ENCODE measurements at regions not wholly inside any gene's neighbourhood (a gene's known extent, or its start where the extent isn't known, plus 50 kb on each side); places are given as distances from the start of the nearest gene placed in this dataset.
"Not testable (repeated sequence)": the region's sequence is repeated elsewhere in the genome, so short reads cannot be mapped to it uniquely, and the experiment has no call there.

GRCh38 chr2:208784774-208785173, 378.2 kb downstream of the PTH2R start:
- not testable (repeated sequence) for H3K4me3 ChIP-seq (ENCODE audit: insufficient read depth, low read depth, low read length); H3K27me3 ChIP-seq (ENCODE audit: control insufficient read depth, insufficient read depth, low read length); DNase-seq; H3K36me3 ChIP-seq (replicated peaks; ENCODE audit: control insufficient read depth, insufficient read depth, low read length)

DNA sequence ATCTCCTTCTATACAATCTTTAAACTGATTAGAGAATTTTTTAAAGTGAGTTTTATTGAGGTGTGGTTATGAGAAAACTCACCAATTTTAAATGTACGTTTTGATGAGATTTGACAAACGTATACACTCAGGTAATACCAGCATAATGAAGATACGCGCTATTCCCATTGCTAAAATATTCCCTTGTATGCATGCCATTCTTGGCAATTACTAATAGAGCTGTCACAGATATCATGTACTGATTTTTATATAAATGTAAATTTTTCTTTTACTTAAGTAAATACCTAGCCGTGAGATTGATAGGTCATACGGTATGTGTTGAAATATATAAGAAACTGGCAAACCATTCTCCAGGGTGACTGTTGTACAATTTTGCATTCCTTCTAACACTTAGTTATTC, 384.7 kb downstream of the PTH2R start:
- Histone ChIP-seq H3K4me3 (ENCODE audit: insufficient read depth, low read depth, low read length) (no peak overlapping the region), H3K27me3 (ENCODE audit: control insufficient read depth, insufficient read depth, low read length) (no peaks in the 10 kb centered on the region)
- DNase-seq: no peak

DNA sequence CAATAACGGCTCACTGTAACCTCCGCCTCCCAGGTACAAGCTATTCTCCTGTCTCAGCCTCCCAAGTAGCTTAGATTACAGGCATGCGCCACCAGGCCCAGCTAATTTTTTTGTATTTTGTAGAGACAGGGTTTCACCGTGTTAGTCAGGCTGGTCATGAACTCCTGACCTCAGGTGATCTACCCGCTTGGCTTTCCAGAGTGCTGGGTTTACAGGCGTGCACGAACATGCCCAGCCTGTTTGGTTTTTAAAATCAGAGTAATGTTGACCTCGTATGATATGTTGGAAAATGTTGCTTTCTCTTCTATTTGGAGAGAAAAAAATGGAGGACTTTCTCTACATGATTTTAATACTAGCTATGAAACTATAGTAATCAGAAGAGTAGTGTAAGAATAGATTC, 386.2 kb downstream of the PTH2R start:
- H3K27me3 ChIP-seq (ENCODE audit: control insufficient read depth, insufficient read depth, low read length): no peaks in the 10 kb centered on the region
- no peaks in the 10 kb centered on the region for H3K36me3 ChIP-seq (replicated peaks; ENCODE audit: control insufficient read depth, insufficient read depth, low read length)
- no peak for DNase-seq
- H3K4me3 ChIP-seq (ENCODE audit: insufficient read depth, low read depth, low read length): no peak overlapping the region

More for the DNA sequence above, 384.7 kb downstream of the PTH2R start:
- H3K36me3 ChIP-seq (replicated peaks; ENCODE audit: control insufficient read depth, insufficient read depth, low read length): no peaks in the 10 kb centered on the region

DNA sequence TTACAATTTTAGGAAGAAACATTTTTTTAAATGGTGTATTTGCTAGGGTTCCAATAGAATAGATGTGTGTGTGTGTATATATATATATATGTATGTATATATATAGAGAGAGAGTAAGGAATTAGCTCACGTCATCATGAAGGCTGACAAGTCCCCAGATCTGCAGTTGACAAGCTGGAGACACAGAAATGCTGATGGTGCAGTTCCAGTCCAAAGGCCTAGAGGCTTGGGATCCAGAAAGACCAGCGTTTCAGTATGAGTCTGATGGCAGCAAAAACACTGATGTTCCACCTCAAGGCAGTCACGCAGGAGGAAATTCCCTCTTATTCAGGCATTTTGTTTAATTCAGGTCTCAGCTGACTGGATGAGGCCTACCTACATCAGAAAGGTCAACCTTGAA, 386.8 kb downstream of the PTH2R start:
- no peak overlapping the region for H3K4me3 ChIP-seq (ENCODE audit: insufficient read depth, low read depth, low read length)
- H3K36me3 ChIP-seq (replicated peaks; ENCODE audit: control insufficient read depth, insufficient read depth, low read length): no peaks in the 10 kb centered on the region
- DNase-seq: no peak
- H3K27me3 ChIP-seq (ENCODE audit: control insufficient read depth, insufficient read depth, low read length): no peaks in the 10 kb centered on the region

- Histone ChIP-seq H3K27me3 (ENCODE audit: control insufficient read depth, insufficient read depth, low read length) (no peaks in the 10 kb centered on the region), H3K36me3 (replicated peaks; ENCODE audit: control insufficient read depth, insufficient read depth, low read length) (no peaks in the 10 kb centered on the region), H3K4me3 (ENCODE audit: insufficient read depth, low read depth, low read length) (no peak overlapping the region)
- DNase-seq: no peak
These were observed 387.8 kb downstream of the PTH2R start for GRCh38 chr2:208794288-208794975.

- no peak for DNase-seq
- no peak overlapping the region for H3K4me3 ChIP-seq (ENCODE audit: insufficient read depth, low read depth, low read length)
- no peaks in the 10 kb centered on the region for H3K36me3 ChIP-seq (replicated peaks; ENCODE audit: control insufficient read depth, insufficient read depth, low read length)
- H3K27me3 ChIP-seq (ENCODE audit: control insufficient read depth, insufficient read depth, low read length): no peaks in the 10 kb centered on the region
These were observed 392.1 kb downstream of the PTH2R start for GRCh38 chr2:208798698-208799097.

DNA sequence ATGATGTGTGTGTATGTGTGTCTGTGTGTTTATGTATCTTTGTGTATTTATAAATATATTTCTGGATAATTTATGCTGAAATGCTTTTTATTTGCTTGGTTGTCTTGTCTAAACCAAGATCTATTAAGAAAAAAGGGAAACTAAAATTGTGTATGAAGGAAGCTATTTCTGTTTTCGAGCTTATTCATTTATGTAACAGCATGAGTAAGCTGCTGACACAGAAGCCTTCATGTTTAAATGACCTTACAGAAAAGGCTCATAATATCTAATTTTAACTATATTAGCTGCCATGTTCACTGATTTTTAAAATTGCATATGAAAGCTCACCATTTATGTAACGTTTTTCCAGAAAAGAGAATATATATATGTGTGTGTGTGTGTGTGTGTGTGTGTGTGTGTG, 392.8 kb downstream of the PTH2R start:
- H3K27me3 ChIP-seq (ENCODE audit: control insufficient read depth, insufficient read depth, low read length): no peaks in the 10 kb centered on the region
- no peak for DNase-seq
- no peak overlapping the region for H3K4me3 ChIP-seq (ENCODE audit: insufficient read depth, low read depth, low read length)
- H3K36me3 ChIP-seq (replicated peaks; ENCODE audit: control insufficient read depth, insufficient read depth, low read length): no peaks in the 10 kb centered on the region

- not testable (repeated sequence) for H3K36me3 ChIP-seq (replicated peaks; ENCODE audit: control insufficient read depth, insufficient read depth, low read length); H3K4me3 ChIP-seq (ENCODE audit: insufficient read depth, low read depth, low read length); DNase-seq; H3K27me3 ChIP-seq (ENCODE audit: control insufficient read depth, insufficient read depth, low read length)
These were observed 394.3 kb downstream of the PTH2R start for GRCh38 chr2:208800887-208801286.

DNA sequence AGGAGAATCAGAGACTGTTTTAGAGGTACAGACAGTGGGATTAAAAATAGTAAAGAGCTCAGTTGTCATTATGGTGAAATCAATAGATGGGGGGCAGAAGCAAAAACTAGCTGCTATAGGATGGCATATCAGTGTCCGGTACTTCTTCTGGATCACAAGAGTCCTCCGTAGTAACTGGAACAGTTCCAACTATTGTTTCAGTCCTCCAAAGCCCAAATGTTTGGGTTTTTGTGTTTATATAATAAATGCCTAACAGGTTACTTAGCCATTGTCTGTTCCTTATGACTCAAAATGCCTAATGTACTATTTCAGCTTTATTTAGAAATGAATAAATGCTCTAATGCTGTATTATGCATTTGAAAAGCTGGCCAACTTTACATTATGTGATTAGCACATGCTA, 401.2 kb downstream of the PTH2R start:
- Histone ChIP-seq H3K36me3 (replicated peaks; ENCODE audit: control insufficient read depth, insufficient read depth, low read length) (no peaks in the 10 kb centered on the region), H3K4me3 (ENCODE audit: insufficient read depth, low read depth, low read length) (no peak overlapping the region), H3K27me3 (ENCODE audit: control insufficient read depth, insufficient read depth, low read length) (no peaks in the 10 kb centered on the region)
- DNase-seq: no peak

- H3K27me3 ChIP-seq (ENCODE audit: control insufficient read depth, insufficient read depth, low read length); H3K4me3 ChIP-seq (ENCODE audit: insufficient read depth, low read depth, low read length); H3K36me3 ChIP-seq (replicated peaks; ENCODE audit: control insufficient read depth, insufficient read depth, low read length); DNase-seq: not testable (repeated sequence)
These were observed 405.3 kb downstream of the PTH2R start for GRCh38 chr2:208811885-208812284.

- Histone ChIP-seq H3K36me3 (replicated peaks; ENCODE audit: control insufficient read depth, insufficient read depth, low read length) (no peaks in the 10 kb centered on the region), H3K27me3 (ENCODE audit: control insufficient read depth, insufficient read depth, low read length) (no peaks in the 10 kb centered on the region)
These were observed 412.6 kb downstream of the PTH2R start for GRCh38 chr2:208819190-208819589.

DNA sequence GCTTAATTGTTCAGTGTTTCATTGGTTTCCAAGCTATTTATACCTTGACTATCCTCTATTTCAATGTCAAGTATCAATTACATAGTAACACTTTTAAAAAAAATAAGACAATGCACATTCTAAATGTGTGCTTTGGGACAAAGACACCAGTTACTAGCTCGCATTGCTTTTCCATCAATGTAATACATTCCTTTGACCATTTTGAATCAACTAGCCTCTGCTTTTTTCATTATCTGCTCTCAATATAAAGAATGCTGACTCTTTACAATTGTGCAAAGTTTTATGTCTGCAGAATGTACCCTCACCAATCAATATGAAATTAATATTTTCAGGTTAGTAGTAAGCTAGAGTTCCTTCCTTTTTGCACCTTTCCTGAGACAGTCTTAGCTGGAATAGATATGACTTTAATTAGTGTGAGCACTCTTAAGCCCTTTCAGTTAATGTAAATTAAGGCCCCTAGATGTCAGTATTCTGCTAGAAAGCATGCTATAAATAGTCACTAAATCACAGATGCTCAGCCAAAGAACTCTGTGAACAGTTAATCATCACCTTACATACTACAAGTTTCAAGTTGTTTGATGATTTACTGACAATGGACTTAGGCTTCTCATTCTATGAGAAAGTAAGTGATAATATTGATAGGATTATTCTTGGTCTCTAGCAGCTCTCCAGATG, 413.6 kb downstream of the PTH2R start:
- DNase-seq: peak; percentile 29
- Histone ChIP-seq H3K4me3 (ENCODE audit: insufficient read depth, low read depth, low read length) (no peak overlapping the region), H3K36me3 (replicated peaks; ENCODE audit: control insufficient read depth, insufficient read depth, low read length) (no peaks in the 10 kb centered on the region), H3K27me3 (ENCODE audit: control insufficient read depth, insufficient read depth, low read length) (no peaks in the 10 kb centered on the region)

More at GRCh38 chr2:208819190-208819589, 412.6 kb downstream of the PTH2R start:
- no peak for DNase-seq
- H3K4me3 ChIP-seq (ENCODE audit: insufficient read depth, low read depth, low read length): no peak overlapping the region

GRCh38 chr2:208827109-208827508, 420.5 kb downstream of the PTH2R start:
- no peak for DNase-seq
- H3K36me3 ChIP-seq (replicated peaks; ENCODE audit: control insufficient read depth, insufficient read depth, low read length): no peaks in the 10 kb centered on the region
- H3K4me3 ChIP-seq (ENCODE audit: insufficient read depth, low read depth, low read length): no peak overlapping the region
- H3K27me3 ChIP-seq (ENCODE audit: control insufficient read depth, insufficient read depth, low read length): no peaks in the 10 kb centered on the region

DNA sequence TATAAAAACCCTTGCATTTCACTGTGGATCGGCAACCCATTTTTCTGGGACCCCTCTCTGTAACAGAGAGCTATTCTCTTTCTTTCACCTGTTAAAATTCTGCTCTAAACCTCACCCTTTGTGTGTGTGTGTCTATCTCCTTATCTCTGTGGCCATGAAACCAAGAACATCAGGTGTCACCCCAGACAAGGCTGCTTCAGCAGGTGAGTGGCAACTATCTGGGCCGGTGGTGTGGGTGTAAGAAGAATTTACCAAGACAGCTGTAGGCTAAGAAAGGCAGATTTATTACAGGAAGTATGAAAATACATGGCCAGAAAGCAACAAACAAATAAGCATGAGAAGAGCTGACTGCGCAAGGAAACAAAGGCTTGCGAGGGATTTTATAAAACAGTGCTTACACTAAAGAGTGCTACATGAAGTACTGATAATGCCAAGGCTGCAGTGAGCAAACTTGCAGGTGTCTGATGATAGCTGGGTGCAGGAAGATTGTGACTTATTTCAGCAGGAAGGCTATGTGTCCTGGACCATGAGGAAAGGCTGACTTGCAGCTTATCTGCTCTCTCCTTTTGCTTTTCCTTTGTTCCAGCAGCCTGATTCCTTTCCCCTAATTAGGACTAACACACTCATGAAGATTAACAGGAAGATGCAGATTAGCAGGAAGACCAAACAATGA, 421.1 kb downstream of the PTH2R start:
- Histone ChIP-seq H3K27me3 (ENCODE audit: control insufficient read depth, insufficient read depth, low read length) (no peaks in the 10 kb centered on the region), H3K36me3 (replicated peaks; ENCODE audit: control insufficient read depth, insufficient read depth, low read length) (no peaks in the 10 kb centered on the region), H3K4me3 (ENCODE audit: insufficient read depth, low read depth, low read length) (no peak overlapping the region)
- DNase-seq: no peak

GRCh38 chr2:208830203-208830602, 423.6 kb downstream of the PTH2R start:
- Histone ChIP-seq H3K36me3 (replicated peaks; ENCODE audit: control insufficient read depth, insufficient read depth, low read length) (no peaks in the 10 kb centered on the region), H3K4me3 (ENCODE audit: insufficient read depth, low read depth, low read length) (no peak overlapping the region), H3K27me3 (ENCODE audit: control insufficient read depth, insufficient read depth, low read length) (no peaks in the 10 kb centered on the region)
- DNase-seq: no peak

All from H7 (cell line).